Vagina (tissue), 2 donors: ENCODE measurements at regions not wholly inside any gene's neighbourhood (a gene's known extent, or its start where the extent isn't known, plus 50 kb on each side); places are given as distances from the start of the nearest gene placed in this dataset.

ENCODE experiments used
- DNase-seq, 2 donors: peaks; one replicate each; pipeline ENCODE4 v3.0.0-alpha.2; 2017; ENCODE audit errors: extremely low spot score in 2 of 2
- H3K27ac ChIP-seq: fragments of 200-600 bp; sonication (generic); one replicate; pipeline ENCODE4 v1.5.1; 2019
- H3K27me3 ChIP-seq: fragments of 200-600 bp; sonication (generic); one replicate; pipeline ENCODE4 v1.5.1; 2019
- H3K36me3 ChIP-seq, 2 donors: fragments of 200-600 bp; sonication (generic); one replicate each; pipeline ENCODE4 v1.5.1; 2017 to 2019
- H3K4me1 ChIP-seq: fragments of 200-600 bp; sonication (generic); one replicate; pipeline ENCODE4 v1.5.1; 2019
- H3K4me3 ChIP-seq, 2 donors: fragments of 200-600 bp; sonication (generic); 1 replicate in 1 of 2; 2 replicates in 1 of 2; pipeline ENCODE4 v1.5.1; 2016 to 2019
- H3K9me3 ChIP-seq: fragments of 200-600 bp; sonication (generic); one replicate; pipeline ENCODE4 v1.5.1; 2019
- POLR2A ChIP-seq, 2 donors: fragments of 450-650 bp; IDR thresholded peaks; one replicate each; pipeline ENCODE4 v1.6.1; 2017; ENCODE audit warnings: antibody characterized with exemption in 2 of 2, mild to moderate bottlenecking in 2 of 2, moderate library complexity in 2 of 2
- POLR2AphosphoS5 ChIP-seq, 2 donors: sonication (generic); formaldehyde crosslinking; IDR thresholded peaks; one replicate each; pipeline ENCODE4 v1.9.0; 2017; ENCODE audit warnings: antibody characterized with exemption in 2 of 2, mild to moderate bottlenecking in 2 of 2, low read depth in 1 of 2; ENCODE audit not compliant: insufficient read depth in 1 of 2
- intact Hi-C: fragments of 100-400 bp; cut with DNase I; formaldehyde crosslinking; loops from one replicate; pipeline ENCODE4 v1.15.1; 2023
- TF ChIP-seq, protein P1 (sequence below), 3 experiments: fragments of 450-650 bp in 2 of 3; fragments of 200-600 bp in 1 of 3; sonication (generic) in 1 of 3; IDR thresholded peaks; one replicate each; pipeline ENCODE4 v1.5.1; 2017 to 2019; ENCODE audit warnings: antibody characterized with exemption in 3 of 3, mild to moderate bottlenecking in 2 of 3, moderate library complexity in 2 of 3

DNA sequence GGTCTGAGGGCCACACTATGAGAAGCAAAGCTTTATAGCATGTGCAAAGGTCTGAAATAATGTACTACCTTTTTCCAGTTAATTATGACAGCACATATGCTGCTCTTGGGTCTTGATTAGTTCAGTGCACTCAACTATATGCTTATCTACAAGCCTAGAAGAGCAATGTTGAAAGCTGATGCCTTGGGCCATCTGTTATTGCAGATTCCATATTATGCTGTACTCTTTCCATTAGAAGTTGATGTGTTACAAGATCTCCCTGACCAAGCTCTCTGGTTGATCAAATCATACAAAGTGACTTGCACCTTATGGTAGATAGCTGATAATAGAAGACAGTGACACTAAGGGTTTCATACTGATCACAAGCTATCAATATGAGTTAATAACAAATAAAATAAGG, 327.3 kb downstream of the FRK start:
- Histone ChIP-seq H3K9me3 (no peaks in the 10 kb centered on the region), H3K36me3 (no peaks in the 10 kb centered on the region), H3K27ac (no peak overlapping the region), H3K4me3 (no peak overlapping the region), H3K27me3 (no peaks in the 10 kb centered on the region), H3K4me1 (no peaks in the 10 kb centered on the region)
- intact Hi-C loops, result no loop called here
- TF ChIP-seq POLR2AphosphoS5 (IDR thresholded peaks at IDR 0.05; ENCODE audit: insufficient read depth in 1 of 2, low read depth in 1 of 2) (no peak), POLR2A (IDR thresholded peaks at IDR 0.05) (no peak)
- DNase-seq, result no peak

DNA sequence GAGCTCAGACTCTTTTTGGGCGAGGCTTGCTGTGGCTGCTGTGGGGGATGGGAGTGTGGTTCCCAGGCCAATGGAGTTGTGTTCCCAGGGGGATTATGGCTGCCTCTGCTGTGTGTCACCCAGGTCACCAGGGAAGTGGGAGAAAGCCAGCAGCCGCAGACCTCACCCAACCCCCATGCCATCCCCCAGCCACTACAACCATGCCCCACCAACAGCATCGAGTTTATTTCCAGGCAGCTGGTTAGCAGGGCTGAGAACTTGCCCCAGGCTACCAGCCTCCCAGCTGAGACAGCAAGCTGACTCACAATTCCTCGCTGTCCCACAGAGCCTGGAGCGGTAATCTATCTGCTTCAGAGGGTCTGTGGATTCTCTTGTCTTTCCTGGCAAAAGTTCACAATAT, 331.7 kb downstream of the FRK start:
- H3K27me3 ChIP-seq, result no peaks in the 10 kb centered on the region
- no peak for DNase-seq
- no peak for TF ChIP-seq POLR2AphosphoS5 (IDR thresholded peaks at IDR 0.05; ENCODE audit: insufficient read depth in 1 of 2, low read depth in 1 of 2)
- TF ChIP-seq, protein P1, sequence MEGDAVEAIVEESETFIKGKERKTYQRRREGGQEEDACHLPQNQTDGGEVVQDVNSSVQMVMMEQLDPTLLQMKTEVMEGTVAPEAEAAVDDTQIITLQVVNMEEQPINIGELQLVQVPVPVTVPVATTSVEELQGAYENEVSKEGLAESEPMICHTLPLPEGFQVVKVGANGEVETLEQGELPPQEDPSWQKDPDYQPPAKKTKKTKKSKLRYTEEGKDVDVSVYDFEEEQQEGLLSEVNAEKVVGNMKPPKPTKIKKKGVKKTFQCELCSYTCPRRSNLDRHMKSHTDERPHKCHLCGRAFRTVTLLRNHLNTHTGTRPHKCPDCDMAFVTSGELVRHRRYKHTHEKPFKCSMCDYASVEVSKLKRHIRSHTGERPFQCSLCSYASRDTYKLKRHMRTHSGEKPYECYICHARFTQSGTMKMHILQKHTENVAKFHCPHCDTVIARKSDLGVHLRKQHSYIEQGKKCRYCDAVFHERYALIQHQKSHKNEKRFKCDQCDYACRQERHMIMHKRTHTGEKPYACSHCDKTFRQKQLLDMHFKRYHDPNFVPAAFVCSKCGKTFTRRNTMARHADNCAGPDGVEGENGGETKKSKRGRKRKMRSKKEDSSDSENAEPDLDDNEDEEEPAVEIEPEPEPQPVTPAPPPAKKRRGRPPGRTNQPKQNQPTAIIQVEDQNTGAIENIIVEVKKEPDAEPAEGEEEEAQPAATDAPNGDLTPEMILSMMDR (IDR thresholded peaks at IDR 0.05), result no peak
- no peak for TF ChIP-seq POLR2A (IDR thresholded peaks at IDR 0.05)
- no peaks in the 10 kb centered on the region for H3K9me3 ChIP-seq
- H3K4me1 ChIP-seq, result no peaks in the 10 kb centered on the region
- H3K36me3 ChIP-seq, result no peaks in the 10 kb centered on the region
- intact Hi-C loops, result no loop called here
- H3K27ac ChIP-seq, result no peak overlapping the region
- no peak overlapping the region for H3K4me3 ChIP-seq

DNA sequence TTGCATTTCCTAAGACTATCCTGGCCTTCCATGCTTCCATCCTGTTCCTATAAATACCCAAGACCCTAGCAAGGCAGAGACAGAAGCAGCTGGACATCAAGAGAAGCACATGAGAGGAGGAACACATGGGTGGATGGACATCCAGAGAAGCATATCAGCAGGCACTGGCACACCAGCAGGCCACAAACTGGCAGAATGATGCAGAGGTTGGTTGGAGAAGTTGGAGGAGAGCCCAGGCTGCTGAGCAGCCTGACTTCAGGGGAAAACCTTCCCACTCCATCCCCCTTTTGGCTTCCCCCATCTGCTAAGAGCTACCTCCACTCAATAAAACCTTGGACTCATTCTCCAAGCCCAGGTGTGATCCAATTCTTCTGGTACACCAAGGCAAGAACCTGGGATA, 332.5 kb downstream of the FRK start:
- no peak overlapping the region for H3K27ac ChIP-seq
- intact Hi-C loops, result no loop called here
- H3K4me1 ChIP-seq, result no peaks in the 10 kb centered on the region
- no peaks in the 10 kb centered on the region for H3K9me3 ChIP-seq
- TF ChIP-seq POLR2A (IDR thresholded peaks at IDR 0.05) (no peak), POLR2AphosphoS5 (IDR thresholded peaks at IDR 0.05; ENCODE audit: insufficient read depth in 1 of 2, low read depth in 1 of 2) (no peak)
- TF ChIP-seq, protein P1 (IDR thresholded peaks at IDR 0.05), result no peak
- no peak overlapping the region for H3K4me3 ChIP-seq
- H3K27me3 ChIP-seq, result no peaks in the 10 kb centered on the region
- no peak for DNase-seq
- no peaks in the 10 kb centered on the region for H3K36me3 ChIP-seq

DNA sequence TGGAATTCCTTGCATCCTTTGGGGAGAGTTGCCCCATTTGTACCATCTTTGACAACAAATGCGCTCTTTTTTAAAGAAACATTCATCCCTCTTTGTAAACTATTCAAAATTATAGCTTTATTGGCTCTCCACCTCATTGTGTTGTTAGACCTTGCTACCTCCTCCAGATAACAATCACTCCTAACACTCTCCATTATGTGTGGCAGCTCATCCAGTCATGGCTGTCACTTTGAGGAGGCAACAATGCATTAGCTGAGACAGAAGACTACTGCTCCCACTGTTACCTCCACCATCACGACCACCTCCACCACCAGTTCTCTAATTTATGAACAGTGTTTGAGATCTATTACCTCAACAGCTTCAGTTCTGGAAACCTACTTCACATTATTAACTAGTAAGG, 339.1 kb downstream of the FRK start:
- Histone ChIP-seq H3K4me1 (no peaks in the 10 kb centered on the region), H3K36me3 (no peaks in the 10 kb centered on the region), H3K27me3 (no peaks in the 10 kb centered on the region), H3K4me3 (no peak overlapping the region), H3K9me3 (no peaks in the 10 kb centered on the region), H3K27ac (no peak overlapping the region)
- intact Hi-C loops, result no loop called here
- no peak for DNase-seq
- TF ChIP-seq POLR2A (IDR thresholded peaks at IDR 0.05), result no peak
- TF ChIP-seq, protein P1 (IDR thresholded peaks at IDR 0.05), result no peak
- no peak for TF ChIP-seq POLR2AphosphoS5 (IDR thresholded peaks at IDR 0.05; ENCODE audit: insufficient read depth in 1 of 2, low read depth in 1 of 2)

DNA sequence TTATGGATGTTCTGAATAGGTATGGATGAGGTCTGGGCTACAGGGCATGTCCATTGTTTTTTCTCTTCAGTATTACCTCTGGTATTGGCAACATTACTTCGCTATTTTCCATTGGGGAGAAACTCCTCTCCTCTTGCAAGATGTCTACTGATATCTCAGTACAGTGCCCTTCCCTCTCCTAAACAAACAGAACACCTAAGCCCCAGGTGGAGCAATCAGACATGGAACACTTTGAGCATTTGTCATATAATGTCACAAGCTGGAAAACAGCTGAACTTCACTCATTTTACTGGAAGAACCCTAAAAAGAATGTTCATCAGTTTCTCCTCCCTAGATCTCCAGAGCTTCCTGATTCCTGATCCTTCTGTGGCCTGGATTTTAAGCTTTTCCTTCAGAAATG, 339.8 kb downstream of the FRK start:
- TF ChIP-seq, protein P1 (IDR thresholded peaks at IDR 0.05), result no peak
- TF ChIP-seq POLR2AphosphoS5 (IDR thresholded peaks at IDR 0.05; ENCODE audit: insufficient read depth in 1 of 2, low read depth in 1 of 2) (no peak), POLR2A (IDR thresholded peaks at IDR 0.05) (no peak)
- intact Hi-C loops, result no loop called here
- Histone ChIP-seq H3K9me3 (no peaks in the 10 kb centered on the region), H3K27me3 (no peaks in the 10 kb centered on the region), H3K36me3 (no peaks in the 10 kb centered on the region), H3K4me3 (no peak overlapping the region), H3K27ac (no peak overlapping the region), H3K4me1 (no peaks in the 10 kb centered on the region)
- no peak for DNase-seq

DNA sequence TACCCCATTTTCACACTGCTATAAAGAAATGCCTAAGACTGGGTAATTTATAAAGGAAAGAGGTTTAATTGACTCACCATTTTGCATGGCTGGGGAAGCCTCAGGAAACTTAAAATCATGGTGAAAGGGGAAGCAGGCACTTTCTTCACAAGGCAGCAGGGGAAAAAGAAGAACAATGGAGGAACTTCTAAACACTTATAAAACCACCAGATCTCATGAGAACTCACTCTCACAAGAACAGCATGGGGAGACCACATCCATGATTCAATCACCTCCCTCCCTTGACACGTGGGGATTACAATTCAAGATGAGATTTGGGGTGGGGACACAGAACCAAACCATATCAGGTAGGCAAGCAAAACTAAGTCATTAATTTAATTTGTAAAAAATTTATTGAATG, 343.2 kb downstream of the FRK start:
- DNase-seq, result no peak
- H3K27ac ChIP-seq, result no peak overlapping the region
- TF ChIP-seq, protein P1 (IDR thresholded peaks at IDR 0.05), result no peak
- TF ChIP-seq POLR2A (IDR thresholded peaks at IDR 0.05), result no peak
- H3K4me3 ChIP-seq, result no peak overlapping the region
- no peaks in the 10 kb centered on the region for H3K4me1 ChIP-seq
- H3K36me3 ChIP-seq, result no peaks in the 10 kb centered on the region
- intact Hi-C loops, result no loop called here
- H3K27me3 ChIP-seq, result no peaks in the 10 kb centered on the region
- H3K9me3 ChIP-seq, result no peaks in the 10 kb centered on the region
